ENCODE measurements at regions not wholly inside any gene's neighbourhood (a gene's known extent, or its start where the extent isn't known, plus 50 kb on each side); places are given as distances from the start of the nearest gene placed in this dataset.
"Not testable (repeated sequence)": the region's sequence is repeated elsewhere in the genome, so short reads cannot be mapped to it uniquely, and the experiment has no call there.

DNA sequence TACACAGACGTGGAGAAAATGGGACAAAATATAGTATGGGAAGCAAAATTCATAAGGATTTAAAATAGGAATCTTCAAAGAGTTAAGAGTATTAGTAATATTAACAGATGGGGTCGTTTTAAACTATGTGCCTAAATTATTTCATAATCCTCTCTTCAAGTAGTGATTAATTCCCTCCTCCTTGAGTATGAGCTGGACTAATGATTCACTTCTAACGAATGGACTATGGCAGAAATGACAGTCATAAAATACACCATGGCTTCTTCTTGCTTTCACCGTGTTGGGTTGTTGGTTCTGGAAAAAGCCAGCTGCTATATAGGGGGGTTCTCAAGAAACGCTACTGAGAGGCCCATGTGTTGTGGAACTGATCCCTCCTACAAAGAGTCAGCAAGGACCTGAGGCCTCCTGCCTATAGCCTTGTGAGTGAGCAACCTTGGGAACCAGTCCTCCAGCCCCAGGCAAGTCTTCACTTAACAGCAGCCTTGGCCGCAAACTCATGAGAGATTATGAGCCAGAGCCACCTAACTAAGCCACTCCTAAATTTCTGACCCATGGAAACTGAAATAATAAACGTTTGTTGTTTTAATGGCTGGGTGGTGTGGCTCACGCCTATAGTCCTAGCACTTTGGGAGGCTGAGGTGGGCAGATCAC is 64.8 kb upstream of the ABHD2 start:
- peak overlapping the region; percentile 90 to 95 for H3K27ac ChIP-seq
- intact Hi-C loops (cut with DNase I; ENCODE audit: low total_unique reads): no loop called here
- no peak for DNase-seq

DNA sequence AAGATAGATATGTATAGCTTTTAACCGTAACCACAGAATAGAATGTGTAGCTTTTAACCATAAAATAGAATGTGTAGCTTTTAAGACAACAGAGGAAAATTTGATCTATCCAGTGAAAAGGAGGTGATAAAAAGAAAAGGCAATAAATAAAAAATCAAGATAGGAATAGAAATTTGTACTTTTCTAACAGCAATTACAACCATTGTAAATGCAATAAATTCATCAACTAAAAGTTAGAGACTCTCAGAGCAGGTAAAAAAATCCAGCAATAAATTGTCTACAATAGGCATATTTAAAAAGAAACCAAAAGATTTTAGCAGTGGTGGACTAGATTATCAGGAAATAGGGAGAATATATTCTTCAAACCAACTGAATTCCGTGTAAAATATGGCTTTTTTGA is 63.8 kb upstream of the ABHD2 start:
- no peak overlapping the region for H3K4me3 ChIP-seq
- no peak for DNase-seq
- intact Hi-C loops (cut with DNase I; ENCODE audit: low total_unique reads): no loop called here
- peak overlapping the region; percentile 90 to 95 for H3K27ac ChIP-seq
- TF ChIP-seq, protein P1, sequence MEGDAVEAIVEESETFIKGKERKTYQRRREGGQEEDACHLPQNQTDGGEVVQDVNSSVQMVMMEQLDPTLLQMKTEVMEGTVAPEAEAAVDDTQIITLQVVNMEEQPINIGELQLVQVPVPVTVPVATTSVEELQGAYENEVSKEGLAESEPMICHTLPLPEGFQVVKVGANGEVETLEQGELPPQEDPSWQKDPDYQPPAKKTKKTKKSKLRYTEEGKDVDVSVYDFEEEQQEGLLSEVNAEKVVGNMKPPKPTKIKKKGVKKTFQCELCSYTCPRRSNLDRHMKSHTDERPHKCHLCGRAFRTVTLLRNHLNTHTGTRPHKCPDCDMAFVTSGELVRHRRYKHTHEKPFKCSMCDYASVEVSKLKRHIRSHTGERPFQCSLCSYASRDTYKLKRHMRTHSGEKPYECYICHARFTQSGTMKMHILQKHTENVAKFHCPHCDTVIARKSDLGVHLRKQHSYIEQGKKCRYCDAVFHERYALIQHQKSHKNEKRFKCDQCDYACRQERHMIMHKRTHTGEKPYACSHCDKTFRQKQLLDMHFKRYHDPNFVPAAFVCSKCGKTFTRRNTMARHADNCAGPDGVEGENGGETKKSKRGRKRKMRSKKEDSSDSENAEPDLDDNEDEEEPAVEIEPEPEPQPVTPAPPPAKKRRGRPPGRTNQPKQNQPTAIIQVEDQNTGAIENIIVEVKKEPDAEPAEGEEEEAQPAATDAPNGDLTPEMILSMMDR (IDR thresholded peaks at IDR 0.05): no peak
- no peaks in the 10 kb centered on the region for H3K36me3 ChIP-seq
- no peaks in the 10 kb centered on the region for H3K27me3 ChIP-seq
- no peaks in the 10 kb centered on the region for H3K9me3 ChIP-seq
- H3K4me1 ChIP-seq: peaks cover 0 to 63% (median 41%) of the 10 kb centered on the region in 4 donors

More for the DNA sequence above, 64.8 kb upstream of the ABHD2 start:
- Histone ChIP-seq H3K36me3 (no peaks in the 10 kb centered on the region), H3K27me3 (no peaks in the 10 kb centered on the region), H3K4me1 (peaks cover 0 to 72% (median 51%) of the 10 kb centered on the region in 4 donors), H3K9me3 (no peaks in the 10 kb centered on the region), H3K4me3 (no peak overlapping the region)
- TF ChIP-seq, protein P1 (IDR thresholded peaks at IDR 0.05): no peak

DNA sequence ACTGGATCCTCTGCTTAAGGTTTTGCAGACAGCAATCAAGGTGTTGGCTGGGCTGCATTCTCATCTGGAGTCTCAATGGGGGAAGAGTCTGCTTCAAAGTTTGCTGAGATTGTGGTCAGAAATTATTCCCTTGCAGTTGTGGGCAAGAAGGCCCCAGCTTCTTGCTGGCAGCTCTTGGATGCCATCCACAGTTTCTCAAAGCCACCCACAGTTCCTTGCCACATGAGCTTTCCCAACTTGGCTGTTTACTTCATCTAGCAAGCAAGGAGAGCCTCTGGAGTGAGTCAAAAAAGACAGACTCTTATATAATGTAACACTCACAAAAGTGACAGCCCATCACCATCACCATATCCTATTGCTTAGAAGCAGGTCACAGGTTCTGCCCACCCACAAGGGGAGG is 62.1 kb upstream of the ABHD2 start:
- H3K4me3 ChIP-seq: no peak overlapping the region
- H3K27ac ChIP-seq: peak overlapping the region; percentile 53 to 57
- intact Hi-C loops (cut with DNase I; ENCODE audit: low total_unique reads): no loop called here

DNA sequence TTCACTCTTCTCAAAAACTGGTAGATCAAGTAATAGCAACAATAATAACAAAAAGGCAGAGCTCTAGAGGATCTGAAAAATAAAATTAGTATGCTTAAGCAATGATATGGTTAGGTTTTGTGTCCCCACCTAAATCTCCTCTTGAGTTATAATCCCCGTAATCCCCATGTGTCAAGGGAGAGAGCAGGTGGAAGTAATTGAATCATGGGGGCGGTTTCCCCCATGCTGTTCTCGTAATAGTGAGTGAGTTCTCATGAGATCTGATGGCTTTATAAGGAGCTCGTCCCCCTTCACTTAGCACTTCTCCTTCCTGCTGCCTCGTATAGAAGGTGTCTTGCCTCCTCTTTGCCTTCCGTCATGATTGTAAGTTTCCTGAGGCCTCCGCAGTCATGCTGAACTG is 60.2 kb upstream of the ABHD2 start:
- Histone ChIP-seq H3K9me3 (no peaks in the 10 kb centered on the region), H3K27ac (no peak overlapping the region), H3K4me1 (peaks cover 0 to 29% (median 9%) of the 10 kb centered on the region in 4 donors), H3K36me3 (no peaks in the 10 kb centered on the region), H3K4me3 (no peak overlapping the region), H3K27me3 (no peaks in the 10 kb centered on the region)
- TF ChIP-seq, protein P1 (IDR thresholded peaks at IDR 0.05): no peak
- intact Hi-C loops (cut with DNase I; ENCODE audit: low total_unique reads): no loop called here
- DNase-seq: no peak

More for the DNA sequence above, 62.1 kb upstream of the ABHD2 start:
- no peaks in the 10 kb centered on the region for H3K27me3 ChIP-seq
- no peak for DNase-seq
- H3K9me3 ChIP-seq: no peaks in the 10 kb centered on the region
- TF ChIP-seq, protein P1 (IDR thresholded peaks at IDR 0.05): no peak
- peaks cover 0 to 46% (median 25%) of the 10 kb centered on the region in 4 donors for H3K4me1 ChIP-seq
- no peaks in the 10 kb centered on the region for H3K36me3 ChIP-seq

DNA sequence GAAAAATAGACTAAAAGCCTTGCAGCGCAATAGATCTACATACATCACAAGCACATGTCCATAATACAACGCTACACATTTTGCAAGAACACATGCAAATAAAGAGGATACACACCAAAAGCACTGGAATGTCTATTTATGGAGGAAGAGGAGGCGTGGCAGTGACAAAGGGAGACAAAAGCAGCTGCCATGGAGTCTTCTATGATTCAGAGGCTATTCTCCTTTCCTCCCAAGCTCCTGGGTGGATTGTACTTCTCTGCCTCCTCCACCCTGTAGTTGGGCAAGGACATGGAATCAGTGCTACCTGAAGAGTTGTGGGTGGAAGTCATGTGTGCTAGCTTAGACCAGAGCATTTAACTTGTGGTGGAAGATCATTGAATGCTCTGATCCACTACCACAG is 57.9 kb upstream of the ABHD2 start:
- DNase-seq: no peak
- Histone ChIP-seq H3K27ac (no peak overlapping the region), H3K36me3 (no peaks in the 10 kb centered on the region), H3K4me3 (no peak overlapping the region), H3K27me3 (no peaks in the 10 kb centered on the region), H3K9me3 (no peaks in the 10 kb centered on the region), H3K4me1 (peaks cover 0 to 12% (median 0%) of the 10 kb centered on the region in 4 donors)
- TF ChIP-seq, protein P1 (IDR thresholded peaks at IDR 0.05): no peak
- intact Hi-C loops (cut with DNase I; ENCODE audit: low total_unique reads): no loop called here

DNA sequence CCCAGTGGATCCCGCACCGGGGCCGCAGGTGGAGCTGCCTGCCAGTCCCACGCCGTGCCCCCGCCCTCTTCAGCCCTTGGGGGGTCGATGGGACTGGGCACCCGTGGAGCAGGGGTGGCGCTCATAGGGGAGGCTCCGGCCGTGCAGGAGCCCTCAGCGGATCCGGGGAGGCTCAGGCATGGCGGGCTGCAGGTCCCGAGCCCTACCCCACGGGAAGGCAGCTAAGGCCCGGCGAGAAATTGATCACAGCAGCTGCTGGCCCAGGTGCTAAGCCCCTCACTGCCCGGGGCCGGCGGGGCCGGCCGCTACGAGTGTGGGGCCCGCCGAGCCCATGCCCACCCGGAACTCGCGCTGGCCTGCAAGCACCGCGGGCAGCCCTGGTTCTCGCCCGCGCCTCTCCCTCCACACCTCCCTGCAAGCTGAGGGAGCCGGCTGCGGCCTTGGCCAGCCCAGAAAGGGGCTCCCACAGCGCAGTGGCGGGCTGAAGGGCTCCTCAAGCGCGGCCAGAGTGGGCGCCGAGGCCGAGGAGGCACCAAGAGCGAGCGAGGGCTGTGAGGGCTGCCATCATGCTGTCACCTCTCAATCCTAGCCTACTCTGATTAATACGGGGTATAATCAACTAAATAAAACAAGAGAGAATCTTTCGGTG is 56.5 kb upstream of the ABHD2 start:
- H3K4me3 ChIP-seq; H3K4me1 ChIP-seq; H3K27ac ChIP-seq; DNase-seq; intact Hi-C loops (cut with DNase I; ENCODE audit: low total_unique reads); H3K36me3 ChIP-seq; H3K9me3 ChIP-seq; H3K27me3 ChIP-seq: not testable (repeated sequence)

Measured in tibial artery (tissue), 4 donors.